GM18868 (cell line): ENCODE measurements at regions not wholly inside any gene's neighbourhood (a gene's known extent, or its start where the extent isn't known, plus 50 kb on each side); places are given as distances from the start of the nearest gene placed in this dataset.

Experiments
- ATAC-seq: cut with Tn5 transposase; IDR thresholded peaks from one replicate; pipeline ENCODE4 v1.9.1; 2021; ENCODE audit warnings: mild to moderate bottlenecking, moderate library complexity; ENCODE audit not compliant: unreplicated experiment

GRCh38 chr22:22743128-22743760 is 98.8 kb downstream of the GGTLC2 start:
- ATAC-seq = no peak

GRCh38 chr22:22744412-22745224 is 100.2 kb downstream of the GGTLC2 start:
- ATAC-seq = no peak

GRCh38 chr22:22745225-22746060 is 101.0 kb downstream of the GGTLC2 start:
- no peak for ATAC-seq

- no peak for ATAC-seq
Observed at GRCh38 chr22:22746061-22746962, 101.9 kb downstream of the GGTLC2 start.

DNA sequence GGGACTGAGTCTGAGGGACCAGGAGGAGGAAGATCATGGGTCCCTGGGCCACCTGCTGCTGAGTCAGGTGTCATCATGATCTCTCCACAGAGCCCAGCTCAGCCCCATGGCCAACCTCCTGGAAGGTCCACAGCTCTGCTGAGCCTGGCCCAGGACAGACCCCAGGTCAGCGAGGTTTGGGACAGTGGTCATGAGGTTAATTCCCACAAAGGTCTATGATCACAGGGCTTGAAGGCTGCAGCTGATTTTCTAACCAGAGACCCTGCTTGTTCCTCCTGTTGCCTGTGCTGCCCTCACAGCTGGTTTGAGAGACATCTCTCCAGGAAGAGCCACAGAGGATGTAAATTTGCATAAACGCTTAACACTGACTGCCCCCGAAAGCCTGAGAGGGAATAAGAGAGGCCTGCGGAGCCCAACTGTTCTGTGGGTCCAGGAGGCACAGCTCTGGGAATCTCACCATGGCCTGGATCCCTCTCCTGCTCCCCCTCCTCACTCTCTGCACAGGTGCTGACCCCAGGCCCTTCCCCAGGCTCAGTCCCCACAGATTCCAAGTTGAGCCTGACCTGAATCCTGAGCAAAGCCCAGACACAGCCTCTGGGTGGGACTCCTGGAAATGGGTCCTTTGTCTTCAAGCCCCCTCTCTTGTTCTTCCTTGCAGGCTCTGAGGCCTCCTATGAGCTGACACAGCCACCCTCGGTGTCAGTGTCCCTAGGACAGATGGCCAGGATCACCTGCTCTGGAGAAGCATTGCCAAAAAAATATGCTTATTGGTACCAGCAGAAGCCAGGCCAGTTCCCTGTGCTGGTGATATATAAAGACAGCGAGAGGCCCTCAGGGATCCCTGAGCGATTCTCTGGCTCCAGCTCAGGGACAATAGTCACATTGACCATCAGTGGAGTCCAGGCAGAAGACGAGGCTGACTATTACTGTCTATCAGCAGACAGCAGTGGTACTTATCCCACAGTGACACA is 102.8 kb downstream of the GGTLC2 start:
- ATAC-seq = no peak

DNA sequence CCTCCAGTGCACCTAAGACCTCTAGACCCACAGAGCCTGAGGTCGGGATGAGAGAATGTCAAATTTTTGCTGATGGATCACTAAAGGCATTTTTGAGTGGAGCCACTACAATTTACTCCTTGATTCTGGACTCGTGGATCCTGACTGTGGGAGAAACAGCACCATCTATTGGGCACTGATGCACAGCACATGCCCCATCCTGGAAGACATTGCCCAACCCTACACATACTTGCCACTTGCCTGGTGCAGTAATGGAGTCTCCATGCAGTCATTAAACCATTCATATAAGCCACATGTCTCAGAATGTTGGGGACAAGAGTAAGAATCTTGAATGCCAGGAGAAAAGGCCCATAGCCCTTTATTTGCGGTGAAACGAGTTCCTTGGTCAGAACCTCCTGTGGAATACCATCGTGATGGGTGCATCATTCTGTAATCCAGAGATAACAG is 103.9 kb downstream of the GGTLC2 start:
- ATAC-seq = no peak

- no peak for ATAC-seq
Observed at GRCh38 chr22:22748756-22749155, 104.3 kb downstream of the GGTLC2 start.

GRCh38 chr22:22749167-22749758 is 104.8 kb downstream of the GGTLC2 start:
- ATAC-seq = no peak

DNA sequence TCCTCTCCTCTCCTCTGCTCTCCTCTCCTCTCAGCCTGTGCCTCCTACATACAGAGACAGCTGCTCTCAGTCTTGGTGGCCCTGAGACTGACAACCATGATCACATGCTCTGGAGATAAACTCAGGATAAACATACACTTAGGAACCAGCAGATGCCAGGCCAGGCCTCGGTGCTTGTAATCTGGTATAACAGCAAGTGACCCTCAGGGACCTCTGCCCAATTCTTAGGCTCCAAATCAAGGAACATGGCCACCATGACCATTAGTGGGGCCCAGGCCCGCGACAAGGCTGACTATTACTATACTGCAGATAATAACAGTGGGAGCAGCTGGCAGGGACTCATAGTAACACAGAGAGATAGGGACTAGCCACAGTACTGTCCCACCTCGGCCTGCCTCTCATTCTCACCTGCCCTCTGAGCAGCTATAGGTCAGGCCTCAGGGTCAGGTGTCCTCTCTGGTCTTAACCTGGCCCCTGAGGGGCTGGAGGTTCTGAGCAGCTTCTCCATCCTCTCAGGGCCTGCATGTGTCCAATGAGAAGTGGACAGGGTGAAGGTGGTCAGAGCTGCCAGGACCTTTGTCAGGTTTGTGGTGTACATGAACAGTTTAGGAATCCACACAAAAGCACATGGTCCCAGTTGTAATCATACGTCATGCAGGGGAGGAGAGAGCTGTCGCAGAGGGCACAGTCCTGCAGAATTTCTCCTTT is 106.1 kb downstream of the GGTLC2 start:
- ATAC-seq = no peak

- ATAC-seq = no peak
Observed at GRCh38 chr22:22751043-22751603, 106.7 kb downstream of the GGTLC2 start.

DNA sequence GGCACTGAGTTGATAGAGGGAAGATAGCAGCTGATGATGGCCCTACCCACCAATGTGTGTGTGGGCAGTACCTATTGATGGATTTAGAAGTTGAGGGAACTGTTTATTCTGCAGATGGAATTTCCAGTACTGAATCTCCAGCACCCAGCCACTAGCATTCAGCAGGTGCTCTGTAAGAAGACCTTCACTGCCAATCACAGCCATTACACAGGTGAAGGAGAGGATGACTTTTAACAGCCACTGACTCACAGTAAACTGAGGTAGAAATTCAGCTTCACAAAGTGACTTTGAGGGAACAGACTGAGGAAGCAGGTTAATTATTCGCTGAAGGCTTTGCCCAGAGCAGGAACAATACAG is 107.8 kb downstream of the GGTLC2 start:
- no peak for ATAC-seq

- no peak for ATAC-seq
Observed at GRCh38 chr22:22752556-22753477, 108.4 kb downstream of the GGTLC2 start.

DNA sequence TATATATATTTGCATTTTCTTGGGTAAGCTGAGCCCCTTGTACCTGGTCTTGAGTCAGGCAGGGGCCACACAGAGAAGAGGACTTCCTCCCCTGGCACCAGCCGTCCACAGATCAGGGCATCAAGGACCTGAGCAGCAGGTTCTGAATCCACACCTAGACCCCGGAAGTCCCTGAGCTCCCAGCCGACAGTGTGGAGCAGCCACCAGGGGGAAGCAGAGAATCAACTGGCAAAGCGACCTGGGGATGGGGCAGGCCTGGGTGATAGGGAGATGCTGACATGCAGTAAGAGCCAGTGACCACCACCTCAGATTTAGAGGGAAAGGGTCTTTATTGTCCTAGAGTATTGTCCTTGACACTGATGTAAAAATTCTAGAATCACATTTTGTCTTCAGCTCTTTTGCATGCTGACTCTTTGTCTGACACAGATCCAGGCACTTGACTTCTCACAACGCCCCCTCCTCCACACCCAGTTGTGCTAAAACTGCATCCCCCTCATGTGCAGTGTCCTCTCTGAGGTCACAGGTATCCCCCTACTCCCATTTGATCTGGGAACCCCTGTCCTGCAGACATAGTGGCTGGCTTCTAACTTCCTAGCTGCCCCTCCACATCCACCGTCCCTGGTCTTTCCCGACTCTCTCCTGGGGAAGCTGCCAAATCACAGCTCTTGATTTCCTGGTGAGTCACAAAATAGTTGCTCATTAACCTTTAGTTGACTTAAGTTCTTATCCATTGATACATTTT is 109.3 kb downstream of the GGTLC2 start:
- no peak for ATAC-seq

DNA sequence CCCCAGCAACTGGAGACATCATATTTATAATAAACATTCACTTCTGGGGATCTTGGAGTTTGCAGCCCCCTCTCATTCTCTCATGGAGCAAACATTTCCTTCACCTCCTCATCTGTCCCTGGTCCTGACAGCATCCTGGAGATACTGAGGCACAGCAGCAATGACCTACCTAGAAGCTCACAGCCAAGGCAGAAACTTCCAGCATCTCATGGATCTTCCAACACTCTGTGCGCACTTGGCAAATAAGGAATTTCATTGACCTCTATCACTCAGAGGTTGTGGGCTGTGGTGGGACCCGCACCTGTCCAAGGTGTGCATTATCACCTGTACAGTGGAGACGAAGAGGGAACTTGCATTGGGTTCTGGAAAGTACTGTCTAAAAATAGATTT is 109.8 kb downstream of the GGTLC2 start:
- ATAC-seq = no peak

DNA sequence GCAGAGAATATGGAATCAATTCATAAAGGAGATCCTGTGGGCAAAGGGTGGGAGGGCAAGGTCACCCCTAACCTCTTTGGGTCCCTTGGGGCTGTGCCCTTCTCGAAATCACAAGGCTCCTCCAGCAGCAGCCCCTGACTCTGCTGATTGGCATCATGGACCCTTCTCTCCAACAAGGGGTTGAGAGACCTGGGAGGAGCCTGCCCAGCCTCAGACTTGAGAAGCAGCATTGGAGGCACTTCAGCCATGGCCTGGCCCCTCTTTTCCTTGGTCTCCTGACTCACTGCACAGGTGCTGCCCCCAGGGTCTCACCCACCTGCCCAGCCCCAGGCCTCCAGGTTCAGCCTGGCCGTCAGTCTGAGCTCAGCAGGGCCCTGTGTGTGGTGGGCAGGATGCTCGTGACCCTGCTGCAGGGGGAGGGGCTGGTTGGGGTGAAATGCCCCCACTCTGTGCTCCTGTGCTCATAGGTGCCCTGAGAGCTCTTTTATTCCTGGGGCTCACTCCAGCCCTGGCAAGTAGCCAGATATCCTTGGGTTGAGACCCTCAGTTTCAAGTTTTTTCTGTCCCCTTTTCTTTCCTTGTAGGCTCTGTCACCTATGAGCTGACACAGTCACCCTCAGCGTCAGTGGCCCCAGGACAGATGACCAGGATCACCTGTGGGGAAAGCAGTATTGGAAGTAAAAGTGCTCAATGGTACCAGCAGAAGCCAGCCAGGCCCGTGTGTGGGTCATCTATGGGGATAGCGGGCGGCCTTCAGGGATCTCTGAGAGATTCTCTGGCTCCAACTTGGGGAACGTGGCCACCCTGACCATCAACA is 110.8 kb downstream of the GGTLC2 start:
- ATAC-seq = no peak

- ATAC-seq = no peak
Observed at GRCh38 chr22:22755778-22756100, 111.3 kb downstream of the GGTLC2 start.
